HCT116 (cell line): ENCODE measurements at regions not wholly inside any gene's neighbourhood (a gene's known extent, or its start where the extent isn't known, plus 50 kb on each side); places are given as distances from the start of the nearest gene placed in this dataset.

Experiments used
- ATAC-seq: fragments of 200-7000 bp; cut with Tn5 transposase; 2 replicates; pipeline ENCODE4 v1.9.1; 2020; ENCODE audit warnings: mild to moderate bottlenecking, moderate library complexity
- BruUV-seq: library from RNA; stranded (reverse); fragments of 400-500 nt; replicated peaks from 2 replicates; lab custom pipeline; 2021; lab: Mats Ljungman, UMichigan
- CTCF ChIA-PET: fragments of 300-600 bp; sonication (Branson Sonifier 250); formaldehyde crosslinking; loops from one replicate; lab custom pipeline; 2021; ENCODE audit warnings: antibody characterized with exemption; lab: Charles Lee
- POLR2A ChIA-PET: fragments of 300-600, 350-600 bp; sonication (Branson Sonifier 250); formaldehyde crosslinking; loops from one replicate; lab custom pipeline; 2021; ENCODE audit warnings: antibody characterized with exemption; lab: Charles Lee
- RAD21 ChIA-PET, 2 experiments: fragments of 300-600 bp; sonication (Branson Sonifier 250); formaldehyde crosslinking; loops; one replicate each; lab custom pipeline; 2023; ENCODE audit warnings: low total read pairs in 2 of 2; ENCODE audit not compliant: uncharacterized antibody in 2 of 2, unreplicated experiment in 2 of 2, low non-redundant PET in 1 of 2; lab: Charles Lee
- DNase-seq: peaks from one replicate; pipeline ENCODE4 v3.0.0-alpha.2; 2010; ENCODE audit warnings: low read depth, low spot score
- H2AFZ ChIP-seq: fragments of 200-600 bp; shearing (Covaris generic), sonication (generic); 2 replicates; pipeline ENCODE4 v1.6.1; 2017; ENCODE audit warnings: low read depth, mixed run types, mixed read lengths, antibody characterized with exemption, low read length; ENCODE audit not compliant: poor library complexity, severe bottlenecking
- H3K27ac ChIP-seq: 2 replicates; pipeline ENCODE4 v1.5.1; 2012; ENCODE audit warnings: low read depth, low read length
- H3K27me3 ChIP-seq: fragments of 200-600 bp; sonication (generic); 2 replicates; pipeline ENCODE4 v1.6.1; 2016; ENCODE audit warnings: mixed run types, low read length, mixed read lengths; ENCODE audit not compliant: insufficient read depth
- H3K36me3 ChIP-seq, 2 experiments: fragments of 200-500 bp in 1 of 2; fragments of 200-600 bp in 1 of 2; sonication (Bioruptor generic) in 1 of 2; sonication (generic) in 1 of 2; 2 replicates each; pipeline versions ENCODE4 v1.5.1 to v1.6.1; 2014 to 2016; ENCODE audit warnings: low read length in 2 of 2, inconsistent platforms in 1 of 2, mixed read lengths in 1 of 2, mixed run types in 1 of 2; ENCODE audit not compliant: insufficient read depth in 2 of 2, control insufficient read depth in 1 of 2
- H3K4me1 ChIP-seq, 2 experiments: fragments of 200-600 bp in 1 of 2; sonication (generic) in 1 of 2; 2 replicates each; pipeline versions ENCODE4 v1.5.1 to v1.6.1; 2012 to 2017; ENCODE audit warnings: low read length in 2 of 2, inconsistent platforms in 1 of 2, mild to moderate bottlenecking in 1 of 2, mixed read lengths in 1 of 2, mixed run types in 1 of 2, moderate library complexity in 1 of 2; ENCODE audit not compliant: insufficient read depth in 2 of 2, control insufficient read depth in 1 of 2
- H3K4me2 ChIP-seq: fragments of 200-600 bp; sonication (generic); 2 replicates; pipeline ENCODE4 v1.6.1; 2017; ENCODE audit warnings: mixed run types, low read length, mixed read lengths
- H3K4me3 ChIP-seq, 2 experiments: fragments of 200-600 bp in 1 of 2; sonication (generic) in 1 of 2; replicated peaks in 1 of 2; 2 replicates each; pipeline ENCODE4 v1.5.1; 2011 to 2016; ENCODE audit warnings: low read length in 2 of 2, control low read depth in 1 of 2, low read depth in 1 of 2, mild to moderate bottlenecking in 1 of 2, mixed read lengths in 1 of 2, mixed run types in 1 of 2
- H3K79me2 ChIP-seq: fragments of 200-600 bp; sonication (generic); 2 replicates; pipeline ENCODE4 v1.6.1; 2017; ENCODE audit warnings: mild to moderate bottlenecking, mixed run types, low read length, moderate library complexity, mixed read lengths; ENCODE audit not compliant: insufficient read depth
- H3K9ac ChIP-seq: fragments of 200-600 bp; sonication (generic); 2 replicates; pipeline ENCODE4 v1.6.1; 2016; ENCODE audit warnings: low read length, mixed read lengths
- H3K9me2 ChIP-seq: fragments of 200-600 bp; sonication (generic), shearing (Covaris generic); 2 replicates; pipeline ENCODE4 v1.6.1; 2017; ENCODE audit warnings: mixed run types, mild to moderate bottlenecking, moderate library complexity; ENCODE audit not compliant: insufficient read depth
- H3K9me3 ChIP-seq, 2 experiments: fragments of 200-500 bp in 1 of 2; fragments of 200-600 bp in 1 of 2; sonication (Bioruptor generic) in 1 of 2; sonication (generic) in 1 of 2; 2 replicates each; pipeline ENCODE4 v1.6.1; 2014 to 2017; ENCODE audit warnings: low read length in 2 of 2, mixed read lengths in 2 of 2, inconsistent platforms in 1 of 2, low read depth in 1 of 2, mild to moderate bottlenecking in 1 of 2, mixed run types in 1 of 2, moderate library complexity in 1 of 2; ENCODE audit not compliant: control insufficient read depth in 1 of 2, insufficient read depth in 1 of 2
- H4K20me1 ChIP-seq: fragments of 200-600 bp; sonication (generic), shearing (Covaris generic); 2 replicates; pipeline ENCODE4 v1.6.1; 2017; ENCODE audit warnings: mixed run types, mild to moderate bottlenecking, moderate library complexity; ENCODE audit not compliant: insufficient read depth
- EGR1 ChIP-seq: IDR thresholded peaks from 2 replicates; pipeline ENCODE4 v1.6.1; 2012; ENCODE audit warnings: low read depth
- POLR2A ChIP-seq: IDR thresholded peaks from 2 replicates; pipeline ENCODE4 v1.7.0; 2011; ENCODE audit warnings: borderline replicate concordance; ENCODE audit not compliant: insufficient read depth, insufficient read length; ENCODE audit errors: extremely low read depth
- POLR2AphosphoS5 ChIP-seq: IDR thresholded peaks from 2 replicates; pipeline ENCODE4 v1.6.1; 2011; ENCODE audit warnings: mild to moderate bottlenecking, low read depth, low read length, moderate library complexity
- RAD21 ChIP-seq: IDR thresholded peaks from 2 replicates; pipeline ENCODE4 v1.6.1; 2012; ENCODE audit warnings: low read depth, mild to moderate bottlenecking
- SP1 ChIP-seq: IDR thresholded peaks from 2 replicates; pipeline ENCODE4 v1.6.1; 2012; ENCODE audit warnings: low read depth
- SRF ChIP-seq: IDR thresholded peaks from 2 replicates; pipeline ENCODE4 v1.6.1; 2012; ENCODE audit warnings: low read depth
- TCF7L2 ChIP-seq: IDR thresholded peaks from 2 replicates; pipeline ENCODE4 v1.7.0; 2011; ENCODE audit warnings: borderline replicate concordance, inconsistent platforms; ENCODE audit not compliant: insufficient read depth, insufficient read length; ENCODE audit errors: extremely low read depth
- ZFX ChIP-seq: fragments of 450-650 bp; IDR thresholded peaks from 2 replicates; pipeline ENCODE4 v1.6.1; 2017
- ZNF274 ChIP-seq: fragments of 200-500 bp; sonication (Bioruptor generic); IDR thresholded peaks from 2 replicates; pipeline ENCODE4 v1.6.1; 2014; ENCODE audit warnings: mild to moderate bottlenecking, low read depth, low read length, inconsistent platforms
- intact Hi-C: fragments of 100-400 bp; cut with micrococcal nuclease; formaldehyde crosslinking; loops from 2 replicates; pipeline ENCODE4 v1.10.0; 2022
- TF ChIP-seq, protein P1 (sequence below): IDR thresholded peaks from 2 replicates; pipeline ENCODE4 v1.6.1; 2012
- TF ChIP-seq, protein P2 (sequence below): IDR thresholded peaks from 2 replicates; pipeline ENCODE4 v1.6.1; 2011; ENCODE audit warnings: mild to moderate bottlenecking, low read length, moderate library complexity; ENCODE audit not compliant: insufficient replicate concordance; ENCODE audit errors: extremely low read depth
- TF ChIP-seq, protein P3 (sequence below): IDR thresholded peaks from 2 replicates; pipeline ENCODE4 v1.6.1; 2012; ENCODE audit warnings: low read depth

DNA sequence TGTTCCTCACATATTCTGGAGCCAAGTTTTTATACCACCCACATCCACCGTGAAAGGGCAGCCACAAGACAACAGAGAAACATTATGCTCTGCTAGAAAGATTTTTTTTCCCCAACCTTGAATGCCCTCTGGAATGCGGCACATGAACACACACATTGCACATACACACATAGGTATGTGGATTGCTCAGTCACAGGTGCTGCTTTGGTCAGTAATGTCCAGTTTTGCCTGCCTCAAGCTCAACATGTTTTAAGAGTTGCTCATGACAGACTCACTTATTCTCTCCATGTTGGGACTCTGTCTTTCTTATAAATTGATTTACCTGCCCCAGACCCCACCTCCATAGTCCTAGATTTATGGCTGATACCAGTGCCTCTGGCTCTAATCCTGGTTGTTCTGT lies 138.0 kb upstream of the ASTN2 start:
- DNase-seq (no peak), ATAC-seq (no peak)
- H3K27ac ChIP-seq: no peak overlapping the region
- CTCF ChIA-PET: no interaction called here
- no peak overlapping the region for H3K4me2 ChIP-seq
- no peak overlapping the region for H3K9ac ChIP-seq
- no peaks in the 10 kb centered on the region for H4K20me1 ChIP-seq
- TF ChIP-seq SRF: no peak
- TF ChIP-seq ZNF274: no peak
- TF ChIP-seq, protein P1, sequence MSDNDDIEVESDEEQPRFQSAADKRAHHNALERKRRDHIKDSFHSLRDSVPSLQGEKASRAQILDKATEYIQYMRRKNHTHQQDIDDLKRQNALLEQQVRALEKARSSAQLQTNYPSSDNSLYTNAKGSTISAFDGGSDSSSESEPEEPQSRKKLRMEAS: no peak
- TF ChIP-seq, protein P2, sequence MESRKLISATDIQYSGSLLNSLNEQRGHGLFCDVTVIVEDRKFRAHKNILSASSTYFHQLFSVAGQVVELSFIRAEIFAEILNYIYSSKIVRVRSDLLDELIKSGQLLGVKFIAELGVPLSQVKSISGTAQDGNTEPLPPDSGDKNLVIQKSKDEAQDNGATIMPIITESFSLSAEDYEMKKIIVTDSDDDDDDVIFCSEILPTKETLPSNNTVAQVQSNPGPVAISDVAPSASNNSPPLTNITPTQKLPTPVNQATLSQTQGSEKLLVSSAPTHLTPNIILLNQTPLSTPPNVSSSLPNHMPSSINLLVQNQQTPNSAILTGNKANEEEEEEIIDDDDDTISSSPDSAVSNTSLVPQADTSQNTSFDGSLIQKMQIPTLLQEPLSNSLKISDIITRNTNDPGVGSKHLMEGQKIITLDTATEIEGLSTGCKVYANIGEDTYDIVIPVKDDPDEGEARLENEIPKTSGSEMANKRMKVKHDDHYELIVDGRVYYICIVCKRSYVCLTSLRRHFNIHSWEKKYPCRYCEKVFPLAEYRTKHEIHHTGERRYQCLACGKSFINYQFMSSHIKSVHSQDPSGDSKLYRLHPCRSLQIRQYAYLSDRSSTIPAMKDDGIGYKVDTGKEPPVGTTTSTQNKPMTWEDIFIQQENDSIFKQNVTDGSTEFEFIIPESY: no peak
- TF ChIP-seq RAD21: no peak
- no peak for TF ChIP-seq POLR2AphosphoS5
- no peak for TF ChIP-seq SP1
- no peak for TF ChIP-seq ZFX
- H3K9me3 ChIP-seq: no peaks in the 10 kb centered on the region; a peak in 2 of 4 replicates
- intact Hi-C loops: no loop called here
- RAD21 ChIA-PET: no interaction called here
- H3K4me1 ChIP-seq: no peaks in the 10 kb centered on the region
- H3K27me3 ChIP-seq: no peaks in the 10 kb centered on the region
- POLR2A ChIA-PET: no interaction called here
- H3K79me2 ChIP-seq: no peaks in the 10 kb centered on the region
- H2AFZ ChIP-seq: no peak overlapping the region
- no TSS peak for BruUV-seq
- no peak overlapping the region for H3K4me3 ChIP-seq
- no peaks in the 10 kb centered on the region for H3K36me3 ChIP-seq
- no peaks in the 10 kb centered on the region for H3K9me2 ChIP-seq

DNA sequence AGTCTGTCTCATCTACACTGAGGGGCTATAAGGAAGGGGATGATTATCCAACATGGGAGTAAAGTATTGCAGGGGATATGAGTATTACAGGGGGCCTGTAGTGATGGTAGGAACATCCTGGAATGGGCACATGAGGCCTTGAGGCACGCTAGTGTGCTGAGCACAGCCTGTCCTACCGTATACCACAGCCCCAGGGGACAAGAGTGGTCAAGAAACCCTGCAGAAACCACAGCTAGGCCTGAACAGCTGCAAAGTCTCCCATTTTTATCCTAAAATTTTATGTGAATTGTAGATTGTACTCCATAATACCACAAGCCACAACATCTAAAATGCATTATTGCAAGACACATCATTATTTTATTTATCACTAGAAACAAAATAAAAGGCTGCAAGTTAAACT lies 136.3 kb upstream of the ASTN2 start:
- CTCF ChIA-PET: no interaction called here
- no peaks in the 10 kb centered on the region for H3K27me3 ChIP-seq
- no TSS peak for BruUV-seq
- no peak overlapping the region for H3K4me3 ChIP-seq
- no peak overlapping the region for H3K27ac ChIP-seq
- H3K4me2 ChIP-seq: no peak overlapping the region
- H4K20me1 ChIP-seq: no peaks in the 10 kb centered on the region
- no peak overlapping the region for H2AFZ ChIP-seq
- no peak for ATAC-seq
- DNase-seq: no peak
- intact Hi-C loops: no loop called here
- H3K4me1 ChIP-seq: no peaks in the 10 kb centered on the region
- H3K36me3 ChIP-seq: no peaks in the 10 kb centered on the region
- no peaks in the 10 kb centered on the region for H3K79me2 ChIP-seq
- POLR2A ChIA-PET: no interaction called here
- RAD21 ChIA-PET: no interaction called here
- peaks cover 0 to 2% of the 10 kb centered on the region in 2 experiments; a peak in 2 of 4 replicates for H3K9me3 ChIP-seq
- H3K9ac ChIP-seq: no peak overlapping the region
- H3K9me2 ChIP-seq: no peaks in the 10 kb centered on the region
- TF ChIP-seq SRF (no peak), TCF7L2 (no peak), SP1 (no peak), EGR1 (no peak), ZFX (no peak), RAD21 (no peak), POLR2A (no peak)
- TF ChIP-seq, protein P2: no peak
- TF ChIP-seq, protein P3, sequence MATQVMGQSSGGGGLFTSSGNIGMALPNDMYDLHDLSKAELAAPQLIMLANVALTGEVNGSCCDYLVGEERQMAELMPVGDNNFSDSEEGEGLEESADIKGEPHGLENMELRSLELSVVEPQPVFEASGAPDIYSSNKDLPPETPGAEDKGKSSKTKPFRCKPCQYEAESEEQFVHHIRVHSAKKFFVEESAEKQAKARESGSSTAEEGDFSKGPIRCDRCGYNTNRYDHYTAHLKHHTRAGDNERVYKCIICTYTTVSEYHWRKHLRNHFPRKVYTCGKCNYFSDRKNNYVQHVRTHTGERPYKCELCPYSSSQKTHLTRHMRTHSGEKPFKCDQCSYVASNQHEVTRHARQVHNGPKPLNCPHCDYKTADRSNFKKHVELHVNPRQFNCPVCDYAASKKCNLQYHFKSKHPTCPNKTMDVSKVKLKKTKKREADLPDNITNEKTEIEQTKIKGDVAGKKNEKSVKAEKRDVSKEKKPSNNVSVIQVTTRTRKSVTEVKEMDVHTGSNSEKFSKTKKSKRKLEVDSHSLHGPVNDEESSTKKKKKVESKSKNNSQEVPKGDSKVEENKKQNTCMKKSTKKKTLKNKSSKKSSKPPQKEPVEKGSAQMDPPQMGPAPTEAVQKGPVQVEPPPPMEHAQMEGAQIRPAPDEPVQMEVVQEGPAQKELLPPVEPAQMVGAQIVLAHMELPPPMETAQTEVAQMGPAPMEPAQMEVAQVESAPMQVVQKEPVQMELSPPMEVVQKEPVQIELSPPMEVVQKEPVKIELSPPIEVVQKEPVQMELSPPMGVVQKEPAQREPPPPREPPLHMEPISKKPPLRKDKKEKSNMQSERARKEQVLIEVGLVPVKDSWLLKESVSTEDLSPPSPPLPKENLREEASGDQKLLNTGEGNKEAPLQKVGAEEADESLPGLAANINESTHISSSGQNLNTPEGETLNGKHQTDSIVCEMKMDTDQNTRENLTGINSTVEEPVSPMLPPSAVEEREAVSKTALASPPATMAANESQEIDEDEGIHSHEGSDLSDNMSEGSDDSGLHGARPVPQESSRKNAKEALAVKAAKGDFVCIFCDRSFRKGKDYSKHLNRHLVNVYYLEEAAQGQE: no peak
